ENCODE measurements at regions not wholly inside any gene's neighbourhood (a gene's known extent, or its start where the extent isn't known, plus 50 kb on each side); places are given as distances from the start of the nearest gene placed in this dataset.
A peak's percentile ranks its signal among the peaks of the same experiment; 100 is the strongest.

DNA sequence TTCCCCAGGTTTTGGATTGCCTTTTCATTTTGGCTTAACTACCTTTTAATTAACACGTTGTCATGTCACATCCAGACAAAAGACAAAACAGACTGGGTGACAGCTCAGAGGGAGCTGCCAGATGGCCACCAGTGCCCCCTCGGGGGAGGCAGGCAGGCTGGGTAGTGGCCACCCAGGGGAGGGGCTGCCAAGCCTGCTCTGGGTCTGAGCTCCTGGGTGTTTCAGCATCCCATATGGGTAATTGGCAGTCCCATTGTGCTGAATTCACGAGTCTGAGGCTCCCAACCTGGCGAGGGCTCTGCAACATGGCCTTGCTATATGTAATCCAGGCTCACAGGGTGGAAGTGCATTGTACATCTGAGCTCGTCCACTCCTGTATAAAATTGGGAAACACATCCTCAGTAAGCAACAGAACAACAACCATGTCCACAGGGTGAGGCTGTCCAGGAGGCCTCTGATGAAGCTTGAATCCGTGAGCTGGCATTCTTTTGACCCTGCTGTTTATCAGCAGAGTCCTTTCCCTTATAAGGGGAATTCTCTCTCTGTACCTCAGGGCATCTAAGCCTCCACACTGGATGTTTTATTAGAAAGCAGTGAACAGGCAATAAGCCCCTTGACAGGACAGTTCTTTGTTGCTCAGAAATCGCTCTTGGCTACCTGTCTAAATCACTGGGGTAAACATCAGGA, 111.7 kb upstream of the SLC22A23 start:
- CTCF ChIA-PET = interaction anchor here (0.8 to 1.1 kb wide), 2 partner anchors 10 to 164 kb away, joined by 3 read pairs; no protein-coding TSS in a partner anchor
- DNase-seq (ENCODE audit: low read depth in 1 of 2, low spot score in 1 of 2) (peak in 1 of 2 experiments; percentile 5), ATAC-seq (no peak), FAIRE-seq (no peak)
- Histone ChIP-seq H3K9me3 (no peaks in the 10 kb centered on the region), H3K4me1 (no peaks in the 10 kb centered on the region), H3K4me3 (no peak overlapping the region), H3K4me2 (no peak overlapping the region), H3K27ac (no peak overlapping the region)
- TF ChIP-seq ZSCAN20 (CRISPR knock-in tag; IDR thresholded peaks at IDR 0.05) (no peak), RNF2 (IDR thresholded peaks at IDR 0.05; ENCODE audit: borderline replicate concordance, low read depth) (no peak), POLR2AphosphoS2 (conservative IDR thresholded peaks at IDR 0.05; ENCODE audit: low read length) (no peak), RARB (CRISPR knock-in tag; IDR thresholded peaks at IDR 0.05) (no peak), CHD2 (IDR thresholded peaks at IDR 0.05; ENCODE audit: low read length, partially characterized antibody) (no peak), POLR2A (IDR thresholded peaks at IDR 0.05; ENCODE audit: low read length) (no peak), TP53 (CRISPR knock-in tag; IDR thresholded peaks at IDR 0.05) (no peak)
- TF ChIP-seq, protein P1, sequence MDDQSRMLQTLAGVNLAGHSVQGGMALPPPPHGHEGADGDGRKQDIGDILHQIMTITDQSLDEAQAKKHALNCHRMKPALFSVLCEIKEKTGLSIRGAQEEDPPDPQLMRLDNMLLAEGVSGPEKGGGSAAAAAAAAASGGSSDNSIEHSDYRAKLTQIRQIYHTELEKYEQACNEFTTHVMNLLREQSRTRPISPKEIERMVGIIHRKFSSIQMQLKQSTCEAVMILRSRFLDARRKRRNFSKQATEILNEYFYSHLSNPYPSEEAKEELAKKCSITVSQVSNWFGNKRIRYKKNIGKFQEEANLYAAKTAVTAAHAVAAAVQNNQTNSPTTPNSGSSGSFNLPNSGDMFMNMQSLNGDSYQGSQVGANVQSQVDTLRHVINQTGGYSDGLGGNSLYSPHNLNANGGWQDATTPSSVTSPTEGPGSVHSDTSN (IDR thresholded peaks at IDR 0.05) = no peak
- TF ChIP-seq, protein P2, sequence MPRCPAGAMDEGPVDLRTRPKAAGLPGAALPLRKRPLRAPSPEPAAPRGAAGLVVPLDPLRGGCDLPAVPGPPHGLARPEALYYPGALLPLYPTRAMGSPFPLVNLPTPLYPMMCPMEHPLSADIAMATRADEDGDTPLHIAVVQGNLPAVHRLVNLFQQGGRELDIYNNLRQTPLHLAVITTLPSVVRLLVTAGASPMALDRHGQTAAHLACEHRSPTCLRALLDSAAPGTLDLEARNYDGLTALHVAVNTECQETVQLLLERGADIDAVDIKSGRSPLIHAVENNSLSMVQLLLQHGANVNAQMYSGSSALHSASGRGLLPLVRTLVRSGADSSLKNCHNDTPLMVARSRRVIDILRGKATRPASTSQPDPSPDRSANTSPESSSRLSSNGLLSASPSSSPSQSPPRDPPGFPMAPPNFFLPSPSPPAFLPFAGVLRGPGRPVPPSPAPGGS (IDR thresholded peaks at IDR 0.05) = no peak
- POLR2A ChIA-PET = no interaction called here
- 50% methylated on average over 3 of the region's 7 CpGs for WGBS (ENCODE audit: missing lambda C conversion rate)

DNA sequence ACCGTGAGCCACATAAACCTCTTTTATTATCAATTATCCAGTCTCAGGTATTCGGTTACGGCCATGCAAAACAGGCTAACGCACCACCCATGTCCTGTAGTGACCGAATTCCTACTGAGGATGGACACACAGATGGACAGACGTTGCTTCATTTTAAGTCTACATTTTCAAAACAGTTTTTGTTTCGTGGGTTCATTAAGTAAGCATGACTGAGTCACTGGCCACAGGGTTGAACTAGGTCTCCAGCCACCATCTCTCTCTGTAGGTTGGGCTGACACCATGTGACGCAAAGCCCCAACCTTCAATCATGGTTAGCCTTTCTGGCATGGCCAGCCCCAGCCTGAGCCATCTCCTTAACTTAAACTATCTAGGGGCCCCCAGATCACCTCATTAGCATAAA, 110.0 kb upstream of the SLC22A23 start:
- POLR2A ChIA-PET = no interaction called here
- WGBS (ENCODE audit: missing lambda C conversion rate) = 86% methylated on average over 8 of the region's 8 CpGs
- Histone ChIP-seq H3K4me3 (no peak overlapping the region), H3K27ac (no peak overlapping the region), H3K4me1 (no peaks in the 10 kb centered on the region; the same call in 2 of the 3 replicates), H3K4me2 (no peak overlapping the region), H3K9me3 (no peaks in the 10 kb centered on the region)
- DNase-seq (ENCODE audit: low read depth in 1 of 2, low spot score in 1 of 2) (no peak), ATAC-seq (no peak), FAIRE-seq (no peak)
- CTCF ChIA-PET = no interaction called here
- no peak for TF ChIP-seq POLR2A (IDR thresholded peaks at IDR 0.05; ENCODE audit: low read length)
- TF ChIP-seq EHF (CRISPR knock-in tag; IDR thresholded peaks at IDR 0.05) = no peak
- no peak for TF ChIP-seq BHLHE40 (IDR thresholded peaks at IDR 0.05; ENCODE audit: low read depth, low read length)
- TF ChIP-seq, protein P3, sequence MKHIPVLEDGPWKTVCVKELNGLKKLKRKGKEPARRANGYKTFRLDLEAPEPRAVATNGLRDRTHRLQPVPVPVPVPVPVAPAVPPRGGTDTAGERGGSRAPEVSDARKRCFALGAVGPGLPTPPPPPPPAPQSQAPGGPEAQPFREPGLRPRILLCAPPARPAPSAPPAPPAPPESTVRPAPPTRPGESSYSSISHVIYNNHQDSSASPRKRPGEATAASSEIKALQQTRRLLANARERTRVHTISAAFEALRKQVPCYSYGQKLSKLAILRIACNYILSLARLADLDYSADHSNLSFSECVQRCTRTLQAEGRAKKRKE (CRISPR knock-in tag; IDR thresholded peaks at IDR 0.05; ENCODE audit: low read depth) = no peak
- TF ChIP-seq, protein P1 (IDR thresholded peaks at IDR 0.05) = no peak

DNA sequence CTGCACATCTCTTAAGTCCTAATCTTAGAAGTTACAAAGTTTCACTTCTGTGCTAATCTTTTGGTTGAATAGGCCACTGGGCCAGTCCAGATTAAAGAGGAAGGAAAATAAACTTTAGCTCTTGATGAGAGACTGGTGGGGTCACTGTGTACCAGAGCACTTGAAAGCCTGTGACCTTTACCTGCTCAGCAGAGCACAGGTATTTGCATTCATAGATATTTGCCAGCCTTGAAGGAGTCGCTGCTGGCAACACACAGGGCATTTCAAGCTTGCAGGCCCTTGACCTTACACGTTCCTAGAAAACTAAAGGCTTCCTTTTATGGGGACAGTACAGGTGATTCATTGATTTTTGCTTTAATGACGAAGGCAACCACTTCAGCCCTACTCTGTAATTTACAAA, 108.4 kb upstream of the SLC22A23 start:
- WGBS (ENCODE audit: missing lambda C conversion rate) = 76% methylated on average over 3 of the region's 3 CpGs
- DNase-seq (ENCODE audit: low read depth in 1 of 2, low spot score in 1 of 2) (no peak), FAIRE-seq (no peak), ATAC-seq (no peak)
- ChIA-PET POLR2A (no interaction called here), CTCF (interaction anchor here (0.6 kb wide), 1 partner anchor 107 kb away, joined by 3 read pairs; no protein-coding TSS in a partner anchor)
- no peak overlapping the region for H3K4me2 ChIP-seq
- H3K4me1 ChIP-seq = no peaks in the 10 kb centered on the region; the same call in 2 of the 3 replicates
- H3K9me3 ChIP-seq = no peaks in the 10 kb centered on the region
- H3K4me3 ChIP-seq = no peak overlapping the region
- no peak for TF ChIP-seq GATA3 (IDR thresholded peaks at IDR 0.05; ENCODE audit: borderline replicate concordance)
- no peak for TF ChIP-seq POLR2A (IDR thresholded peaks at IDR 0.05; ENCODE audit: low read length)
- TF ChIP-seq RARB (CRISPR knock-in tag; IDR thresholded peaks at IDR 0.05) = no peak
- TF ChIP-seq ZNF302 (CRISPR knock-in tag; IDR thresholded peaks at IDR 0.05) = no peak
- TF ChIP-seq JUN (IDR thresholded peaks at IDR 0.05) = no peak
- no peak for TF ChIP-seq HDAC2 (IDR thresholded peaks at IDR 0.05)
- TF ChIP-seq HOXB13 (CRISPR knock-in tag; IDR thresholded peaks at IDR 0.05; ENCODE audit: low read depth) = no peak
- H3K27ac ChIP-seq = no peak overlapping the region
